Pancreas (tissue), 10 donors: ENCODE measurements at regions not wholly inside any gene's neighbourhood (a gene's known extent, or its start where the extent isn't known, plus 50 kb on each side); places are given as distances from the start of the nearest gene placed in this dataset.

Source experiments
- ATAC-seq, 4 donors: fragments of 200-7000 bp; cut with Tn5 transposase; one replicate each; pipeline versions ENCODE4 v1.8.0 to v1.9.1; 2020; ENCODE audit warnings: mild to moderate bottlenecking in 4 of 4, moderate library complexity in 4 of 4
- DNase-seq, 6 donors: peaks; one replicate each; pipeline ENCODE4 v3.0.0-alpha.2; 2020
- FAIRE-seq: peaks from 2 replicates; lab custom pipeline; 2012; peaks lifted over from hg19 to GRCh38; lab: Jason Lieb, UNC
- H3K27ac ChIP-seq, 4 donors: fragments of 200-600 bp; sonication (generic); 1 replicate in 3 of 4; 2 replicates in 1 of 4; pipeline versions ENCODE4 v1.5.0 to v1.8.0; 2020
- H3K27me3 ChIP-seq, 4 donors: fragments of 200-600 bp; one replicate each; pipeline ENCODE4 v1.8.0; 2021
- H3K36me3 ChIP-seq, 3 donors: fragments of 200-600 bp; sonication (generic) in 1 of 3; one replicate each; pipeline versions ENCODE4 v1.5.0 to v1.8.0; 2020 to 2021
- H3K4me1 ChIP-seq, 3 donors: fragments of 200-600 bp; one replicate each; pipeline ENCODE4 v1.8.0; 2021
- H3K4me3 ChIP-seq, 4 donors: fragments of 200-600 bp; sonication (generic) in 2 of 4; one replicate each; pipeline versions ENCODE4 v1.5.0 to v1.8.0; 2020 to 2021
- H3K9me3 ChIP-seq, 4 donors: fragments of 200-600 bp; one replicate each; pipeline ENCODE4 v1.8.0; 2021
- WGBS, 2 donors: extraction: QIAGEN DNeasy Blood & Tissue Kit; methylation state at CpG; one replicate each; pipeline ENCODE4 v1.1.7; 2013; 5-methylcytosine and 5-hydroxymethylcytosine counted together
- intact Hi-C, 3 donors: fragments of 100-400 bp; cut with DNase I; formaldehyde crosslinking; loops; one replicate each; pipeline versions ENCODE4 v1.11.1 to v1.14.2; 2022
- TF ChIP-seq, protein P1 (sequence below), 4 donors: fragments of 200-600 bp; sonication (generic) in 3 of 4; IDR thresholded peaks; one replicate each; pipeline versions ENCODE4 v1.5.0 to v1.8.0; 2021; ENCODE audit warnings: antibody characterized with exemption in 4 of 4
- donor health status: healthy with polysubstance abuse.
- donor health status: DM: no; HTN: no; CAD: no; lungs with moderate emphysema.
- donor health status: DM: no; HTN: no; CAD: no.
- donor health status: control.
- donor health status: control.
- donor health status: Bipolar disorder and iron deficiency.
- donor health status: DM: yes; HTN: yes; CAD: no.
- donor health status: DM: no; HTN: no; CAD: no.
- donor health status: DM: no; HTN: no; CAD: no.
- donor health status: DM: yes; HTN: yes; CAD: no.

DNA sequence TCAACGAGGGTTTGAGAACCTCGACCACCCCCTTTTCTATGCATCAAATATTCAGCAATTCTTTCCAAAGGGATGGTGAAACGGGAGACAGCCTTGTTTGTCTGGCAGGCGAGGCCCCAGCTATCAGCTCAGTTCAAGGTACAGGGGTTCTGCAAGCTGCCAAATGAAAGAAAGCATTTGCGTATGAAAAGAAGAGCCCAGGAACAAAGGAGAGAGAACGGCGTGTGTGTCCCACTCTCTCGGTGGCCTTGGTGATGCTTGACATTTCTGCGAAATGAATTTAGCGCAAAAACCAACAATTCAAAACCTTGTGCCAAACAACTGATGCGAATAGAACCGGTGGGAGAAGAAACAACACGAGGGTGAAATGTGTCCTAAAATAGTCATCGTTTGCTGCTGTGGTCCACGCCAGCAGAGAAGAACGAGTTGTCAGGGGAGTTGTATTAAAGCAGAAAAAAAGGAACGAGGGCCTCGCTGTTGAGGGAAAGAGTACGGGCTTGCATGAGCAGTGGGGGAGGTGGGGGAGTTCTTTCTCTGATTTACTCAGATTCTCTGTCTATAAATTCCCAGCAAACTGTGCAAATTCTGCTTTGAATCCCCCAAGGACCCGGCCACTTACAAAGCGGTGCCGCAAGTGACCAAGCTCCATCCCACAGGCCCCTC, 97.7 kb downstream of the TMEM130 start:
- H3K27ac ChIP-seq, result no peak overlapping the region
- H3K36me3 ChIP-seq, result no peaks in the 10 kb centered on the region
- no peaks in the 10 kb centered on the region for H3K9me3 ChIP-seq
- H3K27me3 ChIP-seq, result no peaks in the 10 kb centered on the region
- ATAC-seq, result no peak
- H3K4me3 ChIP-seq, result no peak overlapping the region
- no peak for FAIRE-seq
- 34 to 35% methylated on average over 22 of the region's 22 CpGs for WGBS, 2 donors
- TF ChIP-seq, protein P1, sequence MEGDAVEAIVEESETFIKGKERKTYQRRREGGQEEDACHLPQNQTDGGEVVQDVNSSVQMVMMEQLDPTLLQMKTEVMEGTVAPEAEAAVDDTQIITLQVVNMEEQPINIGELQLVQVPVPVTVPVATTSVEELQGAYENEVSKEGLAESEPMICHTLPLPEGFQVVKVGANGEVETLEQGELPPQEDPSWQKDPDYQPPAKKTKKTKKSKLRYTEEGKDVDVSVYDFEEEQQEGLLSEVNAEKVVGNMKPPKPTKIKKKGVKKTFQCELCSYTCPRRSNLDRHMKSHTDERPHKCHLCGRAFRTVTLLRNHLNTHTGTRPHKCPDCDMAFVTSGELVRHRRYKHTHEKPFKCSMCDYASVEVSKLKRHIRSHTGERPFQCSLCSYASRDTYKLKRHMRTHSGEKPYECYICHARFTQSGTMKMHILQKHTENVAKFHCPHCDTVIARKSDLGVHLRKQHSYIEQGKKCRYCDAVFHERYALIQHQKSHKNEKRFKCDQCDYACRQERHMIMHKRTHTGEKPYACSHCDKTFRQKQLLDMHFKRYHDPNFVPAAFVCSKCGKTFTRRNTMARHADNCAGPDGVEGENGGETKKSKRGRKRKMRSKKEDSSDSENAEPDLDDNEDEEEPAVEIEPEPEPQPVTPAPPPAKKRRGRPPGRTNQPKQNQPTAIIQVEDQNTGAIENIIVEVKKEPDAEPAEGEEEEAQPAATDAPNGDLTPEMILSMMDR (IDR thresholded peaks at IDR 0.05), result no peak
- intact Hi-C loops, result no loop called here
- no peaks in the 10 kb centered on the region for H3K4me1 ChIP-seq
- DNase-seq, result no peak

DNA sequence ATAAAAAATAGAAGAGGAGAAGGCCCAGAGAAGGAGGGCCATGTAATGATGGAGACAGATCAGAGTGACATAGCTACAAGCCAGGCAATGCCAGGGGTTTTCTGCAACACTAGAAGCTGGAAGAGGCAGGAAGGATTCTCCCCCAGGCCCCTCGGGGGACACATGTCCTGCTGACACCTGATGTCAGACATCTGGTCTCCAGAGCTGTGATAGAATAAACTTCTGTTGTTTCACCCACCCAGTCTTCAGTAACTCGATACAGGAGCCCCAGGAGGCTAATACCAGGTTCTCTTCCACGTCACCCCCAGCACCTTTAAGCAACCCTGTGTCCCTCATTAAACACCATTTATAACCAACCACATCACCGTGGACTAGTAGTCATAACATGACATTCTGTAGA, 94.9 kb downstream of the TMEM130 start:
- Histone ChIP-seq H3K27me3 (no peaks in the 10 kb centered on the region), H3K36me3 (no peaks in the 10 kb centered on the region), H3K4me3 (no peak overlapping the region), H3K27ac (no peak overlapping the region), H3K9me3 (no peaks in the 10 kb centered on the region), H3K4me1 (no peaks in the 10 kb centered on the region)
- intact Hi-C loops, result no loop called here
- 37 to 48% methylated on average over 4 of the region's 4 CpGs for WGBS, 2 donors
- no peak for ATAC-seq
- FAIRE-seq, result no peak
- TF ChIP-seq, protein P1 (IDR thresholded peaks at IDR 0.05), result no peak
- no peak for DNase-seq

DNA sequence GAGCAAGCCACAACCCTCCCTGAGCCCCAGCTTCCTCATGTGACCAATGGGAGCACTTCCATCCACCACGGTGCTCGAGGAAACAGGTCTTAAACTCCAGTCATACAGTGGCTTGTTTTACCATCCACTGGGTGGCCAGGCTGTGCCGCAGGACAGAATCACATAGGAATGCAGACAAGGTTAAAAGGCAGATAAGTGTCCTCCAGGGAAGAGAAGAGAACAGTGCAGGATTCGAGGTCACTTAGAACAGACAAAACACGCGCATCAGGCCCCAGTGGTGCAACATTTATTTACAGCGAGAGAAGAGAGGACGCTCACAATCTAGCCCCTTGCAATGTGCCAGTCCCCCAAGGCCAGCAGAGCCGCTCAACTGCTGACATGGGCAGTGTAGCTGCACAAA, 92.8 kb downstream of the TMEM130 start:
- WGBS, 2 donors, result 70 to 79% methylated on average over 9 of the region's 9 CpGs
- DNase-seq (no peak), FAIRE-seq (no peak), ATAC-seq (no peak)
- H3K9me3 ChIP-seq, result no peaks in the 10 kb centered on the region
- H3K36me3 ChIP-seq, result no peaks in the 10 kb centered on the region
- H3K27me3 ChIP-seq, result no peaks in the 10 kb centered on the region
- H3K4me3 ChIP-seq, result no peak overlapping the region
- TF ChIP-seq, protein P1 (IDR thresholded peaks at IDR 0.05), result no peak
- intact Hi-C loops, result no loop called here
- no peaks in the 10 kb centered on the region for H3K4me1 ChIP-seq
- H3K27ac ChIP-seq, result no peak overlapping the region

DNA sequence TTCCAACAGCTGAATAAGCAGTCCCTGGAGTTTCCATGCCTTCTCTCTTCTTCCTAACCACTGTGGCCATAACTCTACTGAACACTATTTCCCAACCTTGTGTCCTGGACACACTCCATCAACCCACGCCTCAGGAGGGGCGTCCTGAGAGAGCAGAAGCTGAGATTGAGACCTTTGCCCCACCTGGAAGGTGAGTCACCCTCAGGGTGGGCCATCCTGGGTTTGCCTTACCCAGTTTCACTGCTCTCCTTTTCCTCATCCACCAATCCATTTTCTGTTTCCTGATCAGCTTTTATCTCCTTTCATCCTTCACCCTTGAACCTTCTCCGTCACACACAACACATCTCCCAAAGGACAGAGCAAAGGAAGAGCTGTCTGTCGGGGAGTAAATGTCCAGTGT, 91.4 kb downstream of the TMEM130 start:
- Histone ChIP-seq H3K27ac (no peak overlapping the region), H3K27me3 (no peaks in the 10 kb centered on the region), H3K4me3 (no peak overlapping the region), H3K4me1 (no peaks in the 10 kb centered on the region), H3K36me3 (no peaks in the 10 kb centered on the region), H3K9me3 (no peaks in the 10 kb centered on the region)
- DNase-seq (no peak), FAIRE-seq (no peak), ATAC-seq (no peak)
- intact Hi-C loops, result no loop called here
- 62 to 65% methylated on average over 4 of the region's 4 CpGs for WGBS, 2 donors
- TF ChIP-seq, protein P1 (IDR thresholded peaks at IDR 0.05), result no peak

DNA sequence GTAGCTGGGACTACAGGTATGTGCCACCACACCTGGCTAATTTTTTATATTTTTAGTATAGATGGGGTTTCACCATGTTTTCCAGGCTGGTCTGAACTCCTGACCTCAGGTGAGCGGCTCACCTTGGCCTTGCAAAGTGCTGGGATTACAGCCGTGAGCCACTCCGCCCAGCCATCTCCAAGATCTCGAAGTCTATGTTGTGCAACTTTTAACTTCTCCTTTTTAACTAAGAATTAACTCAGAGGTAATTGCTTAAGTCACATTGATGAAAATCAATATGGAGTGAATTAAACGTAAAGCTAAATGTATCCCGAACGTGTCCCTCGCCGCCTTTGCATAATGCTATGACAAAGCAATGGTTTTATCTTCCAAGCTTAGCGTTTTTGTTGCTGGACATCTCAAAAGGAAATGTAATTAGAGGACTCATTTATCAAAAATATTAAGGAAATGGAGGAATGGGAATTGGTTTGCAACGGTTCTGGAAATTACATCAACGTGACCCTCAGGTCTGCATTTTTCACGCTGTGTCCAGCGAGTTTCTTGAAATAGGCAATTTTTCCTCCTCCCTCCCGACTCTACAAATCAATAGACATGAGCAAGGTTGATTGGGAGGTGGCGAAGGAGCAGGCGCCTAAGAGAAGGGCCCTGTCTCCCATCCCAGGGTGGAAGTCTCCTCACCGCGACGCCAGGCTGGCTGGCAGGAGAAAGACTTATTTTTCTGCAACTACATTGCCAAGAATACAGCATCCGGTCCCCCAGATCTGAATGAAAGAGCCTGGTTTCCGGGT, 89.8 kb downstream of the TMEM130 start:
- no peak for FAIRE-seq

More for the DNA sequence above, 89.8 kb downstream of the TMEM130 start:
- Histone ChIP-seq H3K9me3 (no peaks in the 10 kb centered on the region), H3K27me3 (no peaks in the 10 kb centered on the region), H3K36me3 (no peaks in the 10 kb centered on the region), H3K4me3 (no peak overlapping the region), H3K4me1 (no peaks in the 10 kb centered on the region), H3K27ac (no peak overlapping the region)
- intact Hi-C loops, result no loop called here
- ATAC-seq, result no peak
- TF ChIP-seq, protein P1 (IDR thresholded peaks at IDR 0.05), result no peak
- 66 to 72% methylated on average over 22 of the region's 22 CpGs for WGBS, 2 donors
- DNase-seq, result no peak
